Caco-2 (cell line): ENCODE measurements at regions not wholly inside any gene's neighbourhood (a gene's known extent, or its start where the extent isn't known, plus 50 kb on each side); places are given as distances from the start of the nearest gene placed in this dataset.

Experiments used
- BruUV-seq: library from RNA; stranded (reverse); fragments of 400-500 nt; replicated peaks from 2 replicates; lab custom pipeline; 2021; lab: Mats Ljungman, UMichigan
- CTCF ChIA-PET: fragments of 300-600 bp; sonication (Branson Sonifier 250); formaldehyde crosslinking; loops from one replicate; lab custom pipeline; 2022; ENCODE audit warnings: antibody characterized with exemption; lab: Charles Lee
- POLR2A ChIA-PET: fragments of 300-600 bp; sonication (Branson Sonifier 250); formaldehyde crosslinking; loops from one replicate; lab custom pipeline; 2022; ENCODE audit warnings: antibody characterized with exemption; lab: Charles Lee
- DNase-seq, 2 experiments: peaks; one replicate each; pipeline versions ENCODE4 v3.0.0 to v3.0.0-alpha.2; 2020 to 2022
- H3K27me3 ChIP-seq: replicated peaks from 2 replicates; pipeline ENCODE4 v1.6.0; 2011; ENCODE audit warnings: low read length; ENCODE audit not compliant: control insufficient read depth, insufficient read depth
- H3K36me3 ChIP-seq: 2 replicates; pipeline ENCODE4 v1.5.1; 2011; ENCODE audit warnings: low read length; ENCODE audit not compliant: control insufficient read depth, insufficient read depth
- H3K4me1 ChIP-seq: fragments of 250-450 bp; sonication (Bioruptor Pico); 2 replicates; pipeline ENCODE4 v1.5.1; 2020; ENCODE audit warnings: mild to moderate bottlenecking
- H3K4me3 ChIP-seq: 2 replicates; pipeline ENCODE4 v1.5.1; 2011; ENCODE audit warnings: low read depth, mild to moderate bottlenecking, control low read depth, low read length
- H3K9me3 ChIP-seq: fragments of 250-450 bp; sonication (Bioruptor Pico); 2 replicates; pipeline ENCODE4 v1.5.1; 2020; ENCODE audit warnings: mild to moderate bottlenecking, moderate library complexity
- H3K27ac Mint-ChIP-seq: one replicate; pipeline ENCODE4 v1.8.0; 2022; ENCODE audit warnings: mixed read lengths; ENCODE audit not compliant: unreplicated experiment
- H3K27me3 Mint-ChIP-seq: one replicate; pipeline ENCODE4 v1.8.0; 2022; ENCODE audit warnings: mixed read lengths; ENCODE audit not compliant: insufficient read depth, unreplicated experiment
- H3K36me3 Mint-ChIP-seq: one replicate; pipeline ENCODE4 v1.8.0; 2022; ENCODE audit warnings: mild to moderate bottlenecking, mixed read lengths; ENCODE audit not compliant: insufficient read depth, unreplicated experiment
- H3K4me1 Mint-ChIP-seq: one replicate; pipeline ENCODE4 v1.8.0; 2022; ENCODE audit warnings: low read depth, mixed read lengths; ENCODE audit not compliant: unreplicated experiment
- H3K4me3 Mint-ChIP-seq: one replicate; pipeline ENCODE4 v1.8.0; 2022; ENCODE audit warnings: mild to moderate bottlenecking, moderate library complexity, mixed read lengths; ENCODE audit not compliant: unreplicated experiment
- H3K9me3 Mint-ChIP-seq: one replicate; pipeline ENCODE4 v1.8.0; 2022; ENCODE audit warnings: mixed read lengths; ENCODE audit not compliant: unreplicated experiment
- intact Hi-C: fragments of 100-400 bp; cut with micrococcal nuclease; formaldehyde crosslinking; loops from one replicate; pipeline ENCODE4 v1.10.0; 2022; ENCODE audit not compliant: unreplicated experiment
- TF ChIP-seq, protein P1 (sequence below), 2 experiments: fragments of 200-600 bp in 1 of 2; IDR thresholded peaks; 1 replicate in 1 of 2; 2 replicates in 1 of 2; pipeline versions ENCODE4 v1.5.1 to v1.8.0; 2011 to 2022; ENCODE audit warnings: antibody characterized with exemption in 1 of 2, control low read depth in 1 of 2, inconsistent platforms in 1 of 2, low read depth in 1 of 2, low read length in 1 of 2, mild to moderate bottlenecking in 1 of 2, moderate library complexity in 1 of 2; ENCODE audit not compliant: insufficient read depth in 1 of 2, severe bottlenecking in 1 of 2, unreplicated experiment in 1 of 2

- Histone ChIP-seq H3K27me3 (no peaks in the 10 kb centered on the region), H3K4me1 (no peaks in the 10 kb centered on the region), H3K9me3 (no peaks in the 10 kb centered on the region), H3K36me3 (no peaks in the 10 kb centered on the region), H3K4me3 (no peak overlapping the region)
- intact Hi-C loops: no loop called here
- ChIA-PET CTCF (no interaction called here), POLR2A (no interaction called here)
- no peak for DNase-seq
- TF ChIP-seq, protein P1, sequence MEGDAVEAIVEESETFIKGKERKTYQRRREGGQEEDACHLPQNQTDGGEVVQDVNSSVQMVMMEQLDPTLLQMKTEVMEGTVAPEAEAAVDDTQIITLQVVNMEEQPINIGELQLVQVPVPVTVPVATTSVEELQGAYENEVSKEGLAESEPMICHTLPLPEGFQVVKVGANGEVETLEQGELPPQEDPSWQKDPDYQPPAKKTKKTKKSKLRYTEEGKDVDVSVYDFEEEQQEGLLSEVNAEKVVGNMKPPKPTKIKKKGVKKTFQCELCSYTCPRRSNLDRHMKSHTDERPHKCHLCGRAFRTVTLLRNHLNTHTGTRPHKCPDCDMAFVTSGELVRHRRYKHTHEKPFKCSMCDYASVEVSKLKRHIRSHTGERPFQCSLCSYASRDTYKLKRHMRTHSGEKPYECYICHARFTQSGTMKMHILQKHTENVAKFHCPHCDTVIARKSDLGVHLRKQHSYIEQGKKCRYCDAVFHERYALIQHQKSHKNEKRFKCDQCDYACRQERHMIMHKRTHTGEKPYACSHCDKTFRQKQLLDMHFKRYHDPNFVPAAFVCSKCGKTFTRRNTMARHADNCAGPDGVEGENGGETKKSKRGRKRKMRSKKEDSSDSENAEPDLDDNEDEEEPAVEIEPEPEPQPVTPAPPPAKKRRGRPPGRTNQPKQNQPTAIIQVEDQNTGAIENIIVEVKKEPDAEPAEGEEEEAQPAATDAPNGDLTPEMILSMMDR (IDR thresholded peaks at IDR 0.05; ENCODE audit: insufficient read depth in 1 of 2, low read depth in 1 of 2, low read length in 1 of 2, severe bottlenecking in 1 of 2, unreplicated experiment in 1 of 2): no peak
- no peaks in the 10 kb centered on the region for H3K27me3 Mint-ChIP-seq
- BruUV-seq: no TSS peak
- H3K36me3 Mint-ChIP-seq: no peaks in the 10 kb centered on the region
- peaks cover 11% of the 10 kb centered on the region for H3K9me3 Mint-ChIP-seq
- no peak overlapping the region for H3K27ac Mint-ChIP-seq
- H3K4me1 Mint-ChIP-seq: no peaks in the 10 kb centered on the region
- H3K4me3 Mint-ChIP-seq: no peak overlapping the region
Observed at GRCh38 chr15:95520511-95520910, 810.0 kb upstream of the NR2F2 start.

- no peaks in the 10 kb centered on the region for H3K36me3 ChIP-seq
- DNase-seq: no peak
- H3K27me3 ChIP-seq: no peaks in the 10 kb centered on the region
- Mint-ChIP-seq H3K4me1 (no peaks in the 10 kb centered on the region), H3K9me3 (peaks cover 11% of the 10 kb centered on the region), H3K27ac (no peak overlapping the region), H3K36me3 (no peaks in the 10 kb centered on the region), H3K4me3 (no peak overlapping the region), H3K27me3 (no peaks in the 10 kb centered on the region)
- H3K4me3 ChIP-seq: no peak overlapping the region
- intact Hi-C loops: no loop called here
- no peaks in the 10 kb centered on the region for H3K9me3 ChIP-seq
- CTCF ChIA-PET: no interaction called here
- TF ChIP-seq, protein P1 (IDR thresholded peaks at IDR 0.05; ENCODE audit: insufficient read depth in 1 of 2, low read depth in 1 of 2, low read length in 1 of 2, severe bottlenecking in 1 of 2, unreplicated experiment in 1 of 2): no peak
- BruUV-seq: no TSS peak
- POLR2A ChIA-PET: no interaction called here
- no peaks in the 10 kb centered on the region for H3K4me1 ChIP-seq
Observed at GRCh38 chr15:95520922-95521321, 809.6 kb upstream of the NR2F2 start.

GRCh38 chr15:95522533-95522932 is 808.0 kb upstream of the NR2F2 start:
- Mint-ChIP-seq H3K4me1 (no peaks in the 10 kb centered on the region), H3K27ac (no peak overlapping the region), H3K27me3 (no peaks in the 10 kb centered on the region), H3K9me3 (peaks cover 11% of the 10 kb centered on the region), H3K4me3 (no peak overlapping the region), H3K36me3 (no peaks in the 10 kb centered on the region)
- Histone ChIP-seq H3K4me1 (no peaks in the 10 kb centered on the region), H3K27me3 (no peaks in the 10 kb centered on the region), H3K36me3 (no peaks in the 10 kb centered on the region), H3K4me3 (no peak overlapping the region), H3K9me3 (no peaks in the 10 kb centered on the region)
- no peak for DNase-seq
- no TSS peak for BruUV-seq
- ChIA-PET POLR2A (no interaction called here), CTCF (no interaction called here)
- TF ChIP-seq, protein P1 (IDR thresholded peaks at IDR 0.05; ENCODE audit: insufficient read depth in 1 of 2, low read depth in 1 of 2, low read length in 1 of 2, severe bottlenecking in 1 of 2, unreplicated experiment in 1 of 2): no peak
- intact Hi-C loops: no loop called here
